Stimulated activated CD4-positive, alpha-beta T cell treated with anti-CD3 and anti-CD28 coated beads, TNF-alpha, amount 100 ng/mL, for 24 hours (primary cell): ENCODE measurements at regions not wholly inside any gene's neighbourhood (a gene's known extent, or its start where the extent isn't known, plus 50 kb on each side); places are given as distances from the start of the nearest gene placed in this dataset.
"Not testable (repeated sequence)": the region's sequence is repeated elsewhere in the genome, so short reads cannot be mapped to it uniquely, and the experiment has no call there.

Source experiments
- DNase-seq, 3 experiments: peaks; one replicate each; pipeline ENCODE4 v3.0.0-alpha.2; 2020; ENCODE audit warnings: low read depth in 3 of 3

GRCh38 chr6:5898102-5898501 lies 108.6 kb downstream of the NRN1 start:
- DNase-seq, result no peak

- no peak for DNase-seq
Measured at GRCh38 chr6:5896476-5897200, 110.1 kb downstream of the NRN1 start.

GRCh38 chr6:5894357-5894756 lies 112.4 kb downstream of the NRN1 start:
- DNase-seq, result no peak

GRCh38 chr6:5893295-5893694 lies 113.4 kb downstream of the NRN1 start:
- DNase-seq, result no peak

GRCh38 chr6:5892669-5893068 lies 114.1 kb downstream of the NRN1 start:
- no peak for DNase-seq

- DNase-seq, result no peak
Measured at GRCh38 chr6:5878792-5879191, 127.9 kb downstream of the NRN1 start.

GRCh38 chr6:5876076-5876475 lies 130.6 kb downstream of the NRN1 start:
- no peak for DNase-seq

- DNase-seq, result not testable (repeated sequence)
Measured at GRCh38 chr6:5873976-5874375, 132.7 kb downstream of the NRN1 start.

GRCh38 chr6:5871296-5871695 lies 135.4 kb downstream of the NRN1 start:
- DNase-seq, result no peak

GRCh38 chr6:5869676-5870075 lies 137.0 kb downstream of the NRN1 start:
- DNase-seq, result no peak

GRCh38 chr6:5869261-5869660 lies 137.5 kb downstream of the NRN1 start:
- no peak for DNase-seq

GRCh38 chr6:5866547-5867051 lies 140.1 kb downstream of the NRN1 start:
- DNase-seq, result no peak

GRCh38 chr6:5865506-5866031 lies 141.2 kb downstream of the NRN1 start:
- no peak for DNase-seq

- DNase-seq, result no peak
Measured at GRCh38 chr6:5860849-5861248, 145.9 kb downstream of the NRN1 start.

- DNase-seq, result no peak
Measured at GRCh38 chr6:5855787-5856470, 150.8 kb downstream of the NRN1 start.

GRCh38 chr6:5854899-5855298 lies 151.8 kb downstream of the NRN1 start:
- DNase-seq, result no peak

- peak; percentile 26 to 69 (median 49) for DNase-seq
Measured at GRCh38 chr6:5851261-5851757, 155.4 kb downstream of the NRN1 start.

GRCh38 chr6:5850848-5851255 lies 155.9 kb downstream of the NRN1 start:
- peak in 1 of 3 experiments; percentile 5 for DNase-seq

- no peak for DNase-seq
Measured at GRCh38 chr6:5846889-5847288, 159.8 kb downstream of the NRN1 start.

- DNase-seq, result no peak
Measured at GRCh38 chr6:5846335-5846734, 160.4 kb downstream of the NRN1 start.

GRCh38 chr6:5843078-5843477 lies 163.6 kb downstream of the NRN1 start:
- DNase-seq, result no peak

GRCh38 chr6:5840734-5841390 lies 165.9 kb downstream of the NRN1 start:
- DNase-seq, result no peak
